IMR-90 (cell line): ENCODE measurements at regions not wholly inside any gene's neighbourhood (a gene's known extent, or its start where the extent isn't known, plus 50 kb on each side); places are given as distances from the start of the nearest gene placed in this dataset.

ENCODE experiments used
- BHLHE40 ChIP-seq: fragments of 150-350 bp; IDR thresholded peaks from 2 replicates; pipeline ENCODE4 v1.6.1; 2016; ENCODE audit warnings: mild to moderate bottlenecking, low read depth, low read length
- CEBPB ChIP-seq: IDR thresholded peaks from 2 replicates; pipeline ENCODE4 v1.6.1; 2012; ENCODE audit warnings: low read depth, low read length, improper control_type of control experiment
- CTCF ChIP-seq: conservative IDR thresholded peaks from 2 replicates; pipeline ENCODE4 v1.5.1; 2012; ENCODE audit warnings: mild to moderate bottlenecking, low read depth, low read length, improper control_type of control experiment
- ELK1 ChIP-seq: fragments of 150-350 bp; IDR thresholded peaks from 2 replicates; pipeline ENCODE4 v1.6.1; 2016; ENCODE audit warnings: low read depth, mild to moderate bottlenecking, low read length, moderate library complexity, borderline replicate concordance
- FOS ChIP-seq: fragments of 150-350 bp; IDR thresholded peaks from 2 replicates; pipeline ENCODE4 v1.6.1; 2016; ENCODE audit warnings: low read depth, low read length
- MAFK ChIP-seq: IDR thresholded peaks from 2 replicates; pipeline ENCODE4 v1.6.1; 2012; ENCODE audit warnings: low read depth, low read length, improper control_type of control experiment
- NFE2L2 ChIP-seq: fragments of 150-350 bp; IDR thresholded peaks from 2 replicates; pipeline ENCODE4 v1.6.1; 2016; ENCODE audit warnings: low read depth, mild to moderate bottlenecking, low read length
- POLR2A ChIP-seq: IDR thresholded peaks from 2 replicates; pipeline ENCODE4 v1.6.1; 2012; ENCODE audit warnings: mild to moderate bottlenecking, low read depth, low read length
- RAD21 ChIP-seq: IDR thresholded peaks from 2 replicates; pipeline ENCODE4 v1.6.1; 2012; ENCODE audit warnings: low read length, improper control_type of control experiment
- RCOR1 ChIP-seq: IDR thresholded peaks from 2 replicates; pipeline ENCODE4 v1.6.1; 2012; ENCODE audit warnings: mild to moderate bottlenecking, low read length, improper control_type of control experiment; ENCODE audit not compliant: insufficient replicate concordance
- SMC3 ChIP-seq: fragments of 150-350 bp; IDR thresholded peaks from 2 replicates; pipeline ENCODE4 v1.6.1; 2016; ENCODE audit warnings: low read depth, mild to moderate bottlenecking, antibody characterized with exemption, low read length, moderate library complexity
- USF2 ChIP-seq: fragments of 150-350 bp; IDR thresholded peaks from 2 replicates; pipeline ENCODE4 v1.6.1; 2017; ENCODE audit warnings: mild to moderate bottlenecking, antibody characterized with exemption, low read length, low read depth

- no peak for TF ChIP-seq CEBPB
- no peak for TF ChIP-seq ELK1
- TF ChIP-seq CTCF: no peak
- TF ChIP-seq POLR2A: no peak
- no peak for TF ChIP-seq USF2
- TF ChIP-seq MAFK: no peak
- no peak for TF ChIP-seq RCOR1
- no peak for TF ChIP-seq NFE2L2
- TF ChIP-seq SMC3: no peak
- no peak for TF ChIP-seq RAD21
- no peak for TF ChIP-seq FOS
- TF ChIP-seq BHLHE40: no peak
Measured at GRCh38 chr5:61991430-61991829, 314.6 kb upstream of the KIF2A start.
